Thymus (tissue), 11 donors: ENCODE measurements at regions not wholly inside any gene's neighbourhood (a gene's known extent, or its start where the extent isn't known, plus 50 kb on each side); places are given as distances from the start of the nearest gene placed in this dataset.

ENCODE experiments used
- DNase-seq, 9 donors: peaks; one replicate each; pipeline ENCODE4 v3.0.0-alpha.2; 2013; ENCODE audit warnings: low spot score in 9 of 9, low read depth in 6 of 9, missing footprints in 1 of 9
- H3K27ac ChIP-seq, 2 donors: one replicate each; pipeline ENCODE4 v1.5.1; 2013; ENCODE audit warnings: control low read depth in 1 of 2, low read depth in 1 of 2, low read length in 1 of 2, mild to moderate bottlenecking in 1 of 2, moderate library complexity in 1 of 2
- H3K27me3 ChIP-seq, 2 donors: one replicate each; pipeline ENCODE4 v1.5.1; 2013; ENCODE audit warnings: low read length in 1 of 2; ENCODE audit not compliant: control insufficient read depth in 2 of 2, insufficient read depth in 1 of 2
- H3K36me3 ChIP-seq, 2 donors: one replicate each; pipeline ENCODE4 v1.5.1; 2013; ENCODE audit warnings: low read length in 1 of 2, mild to moderate bottlenecking in 1 of 2, moderate library complexity in 1 of 2; ENCODE audit not compliant: control insufficient read depth in 2 of 2, insufficient read depth in 2 of 2
- H3K4me1 ChIP-seq, 2 donors: one replicate each; pipeline ENCODE4 v1.5.1; 2013; ENCODE audit warnings: low read length in 2 of 2; ENCODE audit not compliant: control insufficient read depth in 2 of 2, insufficient read depth in 2 of 2
- H3K4me3 ChIP-seq, 2 donors: one replicate each; pipeline ENCODE4 v1.5.1; 2013; ENCODE audit warnings: low read length in 2 of 2, control low read depth in 1 of 2, mild to moderate bottlenecking in 1 of 2
- H3K9me3 ChIP-seq, 2 donors: one replicate each; pipeline ENCODE4 v1.5.1; 2013; ENCODE audit warnings: low read length in 1 of 2, mild to moderate bottlenecking in 1 of 2; ENCODE audit not compliant: control insufficient read depth in 2 of 2, insufficient read depth in 1 of 2
- WGBS: extraction: QIAGEN DNeasy Blood & Tissue Kit; methylation state at CpG from one replicate; pipeline ENCODE4 v1.1.7; 2013; 5-methylcytosine and 5-hydroxymethylcytosine counted together
- donor health status: healthy.

- DNase-seq: no peak
- Histone ChIP-seq H3K27ac (no peak overlapping the region), H3K4me1 (no peaks in the 10 kb centered on the region), H3K36me3 (no peaks in the 10 kb centered on the region), H3K27me3 (no peaks in the 10 kb centered on the region), H3K4me3 (no peak overlapping the region), H3K9me3 (no peaks in the 10 kb centered on the region)
- 100% methylated on average over 1 of the region's 1 CpG for WGBS
Measured at GRCh38 chr13:71285700-71286099, 581.3 kb downstream of the DACH1 start.

GRCh38 chr13:71278512-71278911 lies 588.5 kb downstream of the DACH1 start:
- no peaks in the 10 kb centered on the region for H3K4me1 ChIP-seq
- no peak overlapping the region for H3K27ac ChIP-seq
- H3K36me3 ChIP-seq: no peaks in the 10 kb centered on the region
- H3K4me3 ChIP-seq: no peak overlapping the region
- 95% methylated on average over 2 of the region's 2 CpGs for WGBS
- no peaks in the 10 kb centered on the region for H3K9me3 ChIP-seq
- no peaks in the 10 kb centered on the region for H3K27me3 ChIP-seq
- no peak for DNase-seq

GRCh38 chr13:71274923-71275608 lies 591.9 kb downstream of the DACH1 start:
- Histone ChIP-seq H3K9me3 (no peaks in the 10 kb centered on the region), H3K27ac (no peak overlapping the region), H3K4me1 (no peaks in the 10 kb centered on the region), H3K36me3 (no peaks in the 10 kb centered on the region), H3K27me3 (no peaks in the 10 kb centered on the region), H3K4me3 (no peak overlapping the region)
- DNase-seq: no peak
- 74% methylated on average over 5 of the region's 5 CpGs for WGBS

GRCh38 chr13:71261256-71261655 lies 605.7 kb downstream of the DACH1 start:
- H3K4me3 ChIP-seq: no peak overlapping the region
- no peaks in the 10 kb centered on the region for H3K27me3 ChIP-seq
- H3K4me1 ChIP-seq: no peaks in the 10 kb centered on the region
- no peak for DNase-seq
- H3K9me3 ChIP-seq: no peaks in the 10 kb centered on the region
- no peak overlapping the region for H3K27ac ChIP-seq
- WGBS: 97% methylated on average over 1 of the region's 1 CpG
- no peaks in the 10 kb centered on the region for H3K36me3 ChIP-seq

- no peak overlapping the region for H3K4me3 ChIP-seq
- no peaks in the 10 kb centered on the region for H3K4me1 ChIP-seq
- H3K27ac ChIP-seq: no peak overlapping the region
- WGBS: 99% methylated on average over 1 of the region's 1 CpG
- no peaks in the 10 kb centered on the region for H3K36me3 ChIP-seq
- DNase-seq: no peak
- H3K9me3 ChIP-seq: no peaks in the 10 kb centered on the region
- H3K27me3 ChIP-seq: no peaks in the 10 kb centered on the region
Measured at GRCh38 chr13:71260246-71260645, 606.8 kb downstream of the DACH1 start.

DNA sequence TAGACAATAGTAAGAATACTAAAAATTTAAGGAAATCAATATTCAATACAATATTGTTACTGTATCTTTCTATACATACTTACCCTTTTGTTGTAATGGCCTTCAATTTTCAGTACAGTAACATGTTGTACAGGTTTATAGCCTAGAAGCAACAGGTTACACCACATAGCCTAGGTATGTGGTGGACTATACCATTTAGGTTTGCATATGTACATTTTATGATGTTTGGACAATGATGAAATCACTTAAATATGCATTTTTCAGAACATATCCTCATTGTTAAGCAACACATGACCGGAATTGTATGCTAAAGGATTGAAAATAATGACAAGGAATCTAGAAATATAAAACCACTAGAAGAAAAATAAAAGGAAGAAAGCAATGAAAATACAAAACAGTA lies 611.4 kb downstream of the DACH1 start:
- H3K36me3 ChIP-seq: no peaks in the 10 kb centered on the region
- no peaks in the 10 kb centered on the region for H3K27me3 ChIP-seq
- 92% methylated on average over 1 of the region's 1 CpG for WGBS
- no peaks in the 10 kb centered on the region for H3K9me3 ChIP-seq
- no peaks in the 10 kb centered on the region for H3K4me1 ChIP-seq
- H3K27ac ChIP-seq: no peak overlapping the region
- no peak for DNase-seq
- H3K4me3 ChIP-seq: no peak overlapping the region

DNA sequence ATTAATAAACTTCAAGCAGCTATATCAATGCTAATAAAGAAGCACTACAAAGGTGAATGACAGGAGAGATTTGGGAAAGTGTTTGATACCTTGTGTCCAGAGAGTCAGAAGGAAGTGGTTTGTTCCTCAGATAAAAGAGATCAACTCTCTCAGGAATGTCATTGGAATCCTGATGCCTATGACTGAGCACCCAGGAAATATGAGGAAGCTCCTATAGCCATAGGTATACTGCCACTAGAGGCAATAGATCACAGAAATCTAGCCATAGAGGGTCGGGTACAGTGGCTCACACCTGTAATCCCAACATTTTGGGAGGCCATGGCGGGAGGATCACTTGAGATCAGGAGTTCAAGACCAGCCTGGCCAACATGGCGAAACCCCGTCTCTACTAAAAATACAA lies 612.6 kb downstream of the DACH1 start:
- H3K9me3 ChIP-seq: no peaks in the 10 kb centered on the region
- no peak for DNase-seq
- no peaks in the 10 kb centered on the region for H3K4me1 ChIP-seq
- no peak overlapping the region for H3K27ac ChIP-seq
- no peak overlapping the region for H3K4me3 ChIP-seq
- H3K27me3 ChIP-seq: no peaks in the 10 kb centered on the region
- H3K36me3 ChIP-seq: no peaks in the 10 kb centered on the region
- WGBS: 90% methylated on average over 4 of the region's 4 CpGs

GRCh38 chr13:71252184-71252704 lies 614.8 kb downstream of the DACH1 start:
- Histone ChIP-seq H3K27ac (no peak overlapping the region), H3K9me3 (no peaks in the 10 kb centered on the region), H3K27me3 (no peaks in the 10 kb centered on the region), H3K4me1 (no peaks in the 10 kb centered on the region), H3K4me3 (no peak overlapping the region), H3K36me3 (no peaks in the 10 kb centered on the region)
- 56% methylated on average over 4 of the region's 4 CpGs for WGBS
- DNase-seq: no peak

DNA sequence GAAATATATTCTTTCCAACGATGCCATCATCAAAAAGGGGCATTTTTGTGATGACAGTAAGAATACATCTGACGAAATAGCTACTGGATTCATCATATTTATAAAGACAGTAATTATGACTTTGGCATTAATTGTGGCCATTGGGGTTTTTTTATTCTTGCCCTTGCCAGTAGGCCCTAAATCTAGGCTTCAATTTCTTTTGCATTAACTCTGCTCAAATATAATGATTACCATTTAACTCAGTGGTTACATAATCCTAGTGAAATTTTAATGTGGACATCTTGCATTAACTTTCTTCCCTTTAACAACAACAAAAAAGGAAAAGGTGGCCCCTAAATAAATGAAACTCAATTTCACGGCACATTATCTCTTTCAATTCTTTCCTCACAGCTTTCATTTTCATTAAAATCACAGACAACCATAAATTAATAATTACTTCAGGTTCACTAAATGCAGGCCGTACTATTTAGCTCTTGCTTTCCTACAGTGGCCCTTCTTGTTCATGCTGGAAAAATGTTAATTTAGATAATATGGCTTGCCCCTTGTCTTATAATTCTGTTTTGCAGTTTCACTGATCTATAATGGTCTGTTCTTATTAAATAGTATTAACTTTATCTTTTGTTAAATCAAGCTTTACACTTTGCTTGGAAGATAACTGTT lies 615.6 kb downstream of the DACH1 start:
- H3K27me3 ChIP-seq: no peaks in the 10 kb centered on the region
- no peak overlapping the region for H3K27ac ChIP-seq
- no peaks in the 10 kb centered on the region for H3K9me3 ChIP-seq
- DNase-seq: no peak
- 96% methylated on average over 4 of the region's 4 CpGs for WGBS
- no peak overlapping the region for H3K4me3 ChIP-seq
- no peaks in the 10 kb centered on the region for H3K36me3 ChIP-seq
- no peaks in the 10 kb centered on the region for H3K4me1 ChIP-seq
